ENCODE measurements at regions not wholly inside any gene's neighbourhood (a gene's known extent, or its start where the extent isn't known, plus 50 kb on each side); places are given as distances from the start of the nearest gene placed in this dataset.
"Not testable (repeated sequence)": the region's sequence is repeated elsewhere in the genome, so short reads cannot be mapped to it uniquely, and the experiment has no call there.

DNA sequence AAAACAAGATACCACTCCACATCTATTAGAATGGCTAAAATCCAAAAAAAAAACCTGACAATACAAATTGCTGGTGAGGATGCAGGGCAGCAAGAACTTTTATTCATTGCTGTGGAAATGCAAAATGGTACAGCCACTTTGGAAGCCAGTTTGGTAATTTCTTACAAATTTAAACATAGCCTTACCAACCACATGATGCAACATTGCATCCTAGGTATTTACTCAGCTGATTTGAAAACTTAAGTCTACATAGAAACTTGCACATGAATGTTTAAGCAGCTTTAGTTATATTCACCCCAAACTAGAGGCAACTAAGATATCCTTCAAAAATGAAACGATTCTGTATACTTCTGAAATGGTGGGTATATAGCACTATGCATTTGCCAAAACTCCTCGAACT lies 178.8 kb upstream of the PDE4B start:
- no peak overlapping the region for H2AFZ ChIP-seq (ENCODE audit: insufficient read depth, low read length, poor library complexity)
- H3K18ac ChIP-seq (ENCODE audit: low read length), result no peak overlapping the region
- H4K8ac ChIP-seq (ENCODE audit: low read depth, low read length), result no peak overlapping the region
- H3K79me2 ChIP-seq (ENCODE audit: control insufficient read depth, insufficient read depth, low read length, poor library complexity), result no peaks in the 10 kb centered on the region
- no peak overlapping the region for H2BK12ac ChIP-seq (ENCODE audit: low read length)
- no peak overlapping the region for H2AK5ac ChIP-seq (ENCODE audit: low read length)
- DNase-seq, result no peak
- H3K23ac ChIP-seq (ENCODE audit: low read length), result no peak overlapping the region
- no peak overlapping the region for H3K14ac ChIP-seq (ENCODE audit: low read length)
- H3K4me1 ChIP-seq (ENCODE audit: control insufficient read depth in 1 of 2, insufficient read depth in 2 of 2, low read length in 2 of 2), result peaks cover 0 to 4% of the 10 kb centered on the region in 2 experiments
- H3K4me3 ChIP-seq (ENCODE audit: low read depth, low read length), result no peak overlapping the region
- no peak overlapping the region for H4K91ac ChIP-seq (ENCODE audit: low read depth, low read length)
- H3K36me3 ChIP-seq (ENCODE audit: control insufficient read depth in 1 of 2, insufficient read depth in 2 of 2, low read length in 2 of 2), result no peaks in the 10 kb centered on the region
- no peak overlapping the region for H3K4ac ChIP-seq (ENCODE audit: low read depth, low read length)
- H3K27me3 ChIP-seq (ENCODE audit: insufficient read depth, low read length), result no peaks in the 10 kb centered on the region
- no peak overlapping the region for H2BK120ac ChIP-seq (ENCODE audit: insufficient read depth, low read length, poor library complexity)
- WGBS (ENCODE audit: extremely low coverage, insufficient coverage, insufficient read length), result no CpG with 5 or more reads among the region's 2 CpGs
- no peaks in the 10 kb centered on the region for H3K9me3 ChIP-seq (ENCODE audit: insufficient read depth, low read depth, low read length)
- H3K27ac ChIP-seq (ENCODE audit: low read depth, low read length), result no peak overlapping the region
- H3K4me2 ChIP-seq (ENCODE audit: low read length), result no peak overlapping the region
- no peak overlapping the region for H3K9ac ChIP-seq (ENCODE audit: low read length)
- no peak overlapping the region for H2BK5ac ChIP-seq (ENCODE audit: low read depth, low read length, poor library complexity)
- no peaks in the 10 kb centered on the region for H3K79me1 ChIP-seq (ENCODE audit: low read length)
- H4K12ac ChIP-seq (ENCODE audit: low read depth, low read length), result no peak overlapping the region

DNA sequence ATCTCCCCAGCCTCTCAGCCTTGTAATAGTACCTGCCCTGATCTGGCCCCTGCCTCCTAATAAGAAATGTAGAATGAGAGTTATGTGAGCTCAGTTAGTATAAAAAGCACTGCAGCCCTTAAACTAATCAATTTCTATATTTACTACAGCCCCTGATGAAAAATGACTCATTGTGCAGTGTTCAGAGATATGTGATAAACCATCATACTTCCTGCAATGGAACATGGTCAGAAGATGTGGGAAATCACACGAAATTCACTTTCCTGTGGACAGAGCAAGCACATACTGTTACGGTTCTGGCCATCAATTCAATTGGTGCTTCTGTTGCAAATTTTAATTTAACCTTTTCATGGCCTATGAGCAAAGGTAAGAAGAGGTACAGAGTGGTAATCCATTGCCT lies 176.8 kb upstream of the PDE4B start:
- WGBS (ENCODE audit: extremely low coverage, insufficient coverage, insufficient read length), result no CpG with 5 or more reads among the region's 2 CpGs
- Histone ChIP-seq H3K79me2 (ENCODE audit: control insufficient read depth, insufficient read depth, low read length, poor library complexity) (no peaks in the 10 kb centered on the region), H3K36me3 (ENCODE audit: control insufficient read depth in 1 of 2, insufficient read depth in 2 of 2, low read length in 2 of 2) (no peaks in the 10 kb centered on the region), H3K9me3 (ENCODE audit: insufficient read depth, low read depth, low read length) (no peaks in the 10 kb centered on the region), H4K12ac (ENCODE audit: low read depth, low read length) (no peak overlapping the region), H3K27me3 (ENCODE audit: insufficient read depth, low read length) (no peaks in the 10 kb centered on the region), H3K4me1 (ENCODE audit: control insufficient read depth in 1 of 2, insufficient read depth in 2 of 2, low read length in 2 of 2) (peaks cover 0 to 5% of the 10 kb centered on the region in 2 experiments), H3K4me3 (ENCODE audit: low read depth, low read length) (no peak overlapping the region), H3K27ac (ENCODE audit: low read depth, low read length) (no peak overlapping the region), H3K18ac (ENCODE audit: low read length) (no peak overlapping the region), H2BK12ac (ENCODE audit: low read length) (no peak overlapping the region), H3K4me2 (ENCODE audit: low read length) (no peak overlapping the region), H3K14ac (ENCODE audit: low read length) (no peak overlapping the region), H3K9ac (ENCODE audit: low read length) (no peak overlapping the region), H2AFZ (ENCODE audit: insufficient read depth, low read length, poor library complexity) (no peak overlapping the region), H2BK5ac (ENCODE audit: low read depth, low read length, poor library complexity) (no peak overlapping the region), H2BK120ac (ENCODE audit: insufficient read depth, low read length, poor library complexity) (no peak overlapping the region), H3K79me1 (ENCODE audit: low read length) (no peaks in the 10 kb centered on the region), H4K8ac (ENCODE audit: low read depth, low read length) (no peak overlapping the region), H2AK5ac (ENCODE audit: low read length) (no peak overlapping the region), H3K4ac (ENCODE audit: low read depth, low read length) (no peak overlapping the region), H4K91ac (ENCODE audit: low read depth, low read length) (no peak overlapping the region), H3K23ac (ENCODE audit: low read length) (no peak overlapping the region)
- DNase-seq, result no peak

DNA sequence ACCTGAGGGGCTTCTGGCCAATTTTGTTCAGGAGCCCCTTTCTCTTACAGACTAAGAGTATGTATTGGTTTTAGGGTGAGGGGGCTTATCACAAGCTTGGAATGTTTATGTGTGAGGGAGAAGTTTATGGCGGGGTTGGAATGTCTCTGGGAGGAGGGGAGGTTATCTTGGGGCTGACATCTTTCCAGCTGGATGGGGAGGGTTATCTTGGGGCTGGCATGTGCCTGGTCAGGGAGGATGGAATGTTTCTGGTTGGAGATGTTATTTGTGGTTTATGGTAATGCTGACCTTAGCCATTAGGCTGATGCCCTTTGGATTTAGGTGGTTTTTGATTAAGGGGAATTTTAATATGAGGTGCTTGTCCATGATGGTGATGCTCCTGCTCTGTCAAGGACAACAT lies 171.0 kb upstream of the PDE4B start:
- not testable (repeated sequence) for H3K18ac ChIP-seq (ENCODE audit: low read length); H3K9ac ChIP-seq (ENCODE audit: low read length); H4K8ac ChIP-seq (ENCODE audit: low read depth, low read length); H2BK12ac ChIP-seq (ENCODE audit: low read length); H3K14ac ChIP-seq (ENCODE audit: low read length); H3K23ac ChIP-seq (ENCODE audit: low read length); H3K79me1 ChIP-seq (ENCODE audit: low read length); H3K4me1 ChIP-seq (ENCODE audit: control insufficient read depth in 1 of 2, insufficient read depth in 2 of 2, low read length in 2 of 2); H2BK120ac ChIP-seq (ENCODE audit: insufficient read depth, low read length, poor library complexity); H4K12ac ChIP-seq (ENCODE audit: low read depth, low read length); H3K9me3 ChIP-seq (ENCODE audit: insufficient read depth, low read depth, low read length); H3K36me3 ChIP-seq (ENCODE audit: control insufficient read depth in 1 of 2, insufficient read depth in 2 of 2, low read length in 2 of 2); H2BK5ac ChIP-seq (ENCODE audit: low read depth, low read length, poor library complexity); H3K4me3 ChIP-seq (ENCODE audit: low read depth, low read length); H3K27me3 ChIP-seq (ENCODE audit: insufficient read depth, low read length); H3K4ac ChIP-seq (ENCODE audit: low read depth, low read length); H3K4me2 ChIP-seq (ENCODE audit: low read length); H2AK5ac ChIP-seq (ENCODE audit: low read length); H4K91ac ChIP-seq (ENCODE audit: low read depth, low read length); H2AFZ ChIP-seq (ENCODE audit: insufficient read depth, low read length, poor library complexity); H3K79me2 ChIP-seq (ENCODE audit: control insufficient read depth, insufficient read depth, low read length, poor library complexity)
- H3K27ac ChIP-seq (ENCODE audit: low read depth, low read length), result peak overlapping the region; percentile 50
- peak in 1 of 2 donors; percentile 18 for DNase-seq
- WGBS (ENCODE audit: extremely low coverage, insufficient coverage, insufficient read length), result no CpG with 5 or more reads among the region's 1 CpG

DNA sequence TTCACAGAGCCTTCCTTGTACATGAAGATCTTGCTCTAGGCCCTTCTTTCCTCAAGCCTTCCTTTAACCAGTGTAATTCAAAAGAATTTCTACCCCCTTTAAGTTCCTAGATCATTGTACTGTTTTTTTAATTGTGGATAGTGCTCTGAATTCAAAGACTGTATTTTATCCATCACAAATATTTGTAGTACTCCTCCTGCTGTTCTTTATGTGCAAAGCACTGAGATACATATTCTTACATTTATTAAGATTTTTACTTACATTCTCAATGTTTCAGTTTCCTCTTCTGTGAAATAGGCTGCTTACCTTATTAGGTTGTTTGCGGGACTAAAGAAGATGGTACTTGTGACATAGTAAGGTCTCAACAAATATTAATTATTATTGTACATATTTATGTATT lies 168.8 kb upstream of the PDE4B start:
- no peak overlapping the region for H3K4me3 ChIP-seq (ENCODE audit: low read depth, low read length)
- H3K4me2 ChIP-seq (ENCODE audit: low read length), result no peak overlapping the region
- H4K8ac ChIP-seq (ENCODE audit: low read depth, low read length), result no peak overlapping the region
- no peak overlapping the region for H4K12ac ChIP-seq (ENCODE audit: low read depth, low read length)
- no peak overlapping the region for H3K4ac ChIP-seq (ENCODE audit: low read depth, low read length)
- H3K23ac ChIP-seq (ENCODE audit: low read length), result no peak overlapping the region
- H3K79me1 ChIP-seq (ENCODE audit: low read length), result peaks cover 3% of the 10 kb centered on the region
- no peak overlapping the region for H4K91ac ChIP-seq (ENCODE audit: low read depth, low read length)
- DNase-seq, result no peak
- H3K9me3 ChIP-seq (ENCODE audit: insufficient read depth, low read depth, low read length), result no peaks in the 10 kb centered on the region
- H3K9ac ChIP-seq (ENCODE audit: low read length), result no peak overlapping the region
- no peak overlapping the region for H3K27ac ChIP-seq (ENCODE audit: low read depth, low read length)
- no CpG with 5 or more reads among the region's 1 CpG for WGBS (ENCODE audit: extremely low coverage, insufficient coverage, insufficient read length)
- H3K14ac ChIP-seq (ENCODE audit: low read length), result no peak overlapping the region
- no peak overlapping the region for H2AFZ ChIP-seq (ENCODE audit: insufficient read depth, low read length, poor library complexity)
- H2BK5ac ChIP-seq (ENCODE audit: low read depth, low read length, poor library complexity), result no peak overlapping the region
- H3K4me1 ChIP-seq (ENCODE audit: control insufficient read depth in 1 of 2, insufficient read depth in 2 of 2, low read length in 2 of 2), result peaks cover 3 to 5% of the 10 kb centered on the region in 2 experiments
- H3K18ac ChIP-seq (ENCODE audit: low read length), result no peak overlapping the region
- no peak overlapping the region for H2AK5ac ChIP-seq (ENCODE audit: low read length)
- H3K27me3 ChIP-seq (ENCODE audit: insufficient read depth, low read length), result no peaks in the 10 kb centered on the region
- no peaks in the 10 kb centered on the region for H3K36me3 ChIP-seq (ENCODE audit: control insufficient read depth in 1 of 2, insufficient read depth in 2 of 2, low read length in 2 of 2)
- H2BK12ac ChIP-seq (ENCODE audit: low read length), result no peak overlapping the region
- no peak overlapping the region for H2BK120ac ChIP-seq (ENCODE audit: insufficient read depth, low read length, poor library complexity)
- no peaks in the 10 kb centered on the region for H3K79me2 ChIP-seq (ENCODE audit: control insufficient read depth, insufficient read depth, low read length, poor library complexity)
